ENCODE measurements at regions not wholly inside any gene's neighbourhood (a gene's known extent, or its start where the extent isn't known, plus 50 kb on each side); places are given as distances from the start of the nearest gene placed in this dataset.

DNA sequence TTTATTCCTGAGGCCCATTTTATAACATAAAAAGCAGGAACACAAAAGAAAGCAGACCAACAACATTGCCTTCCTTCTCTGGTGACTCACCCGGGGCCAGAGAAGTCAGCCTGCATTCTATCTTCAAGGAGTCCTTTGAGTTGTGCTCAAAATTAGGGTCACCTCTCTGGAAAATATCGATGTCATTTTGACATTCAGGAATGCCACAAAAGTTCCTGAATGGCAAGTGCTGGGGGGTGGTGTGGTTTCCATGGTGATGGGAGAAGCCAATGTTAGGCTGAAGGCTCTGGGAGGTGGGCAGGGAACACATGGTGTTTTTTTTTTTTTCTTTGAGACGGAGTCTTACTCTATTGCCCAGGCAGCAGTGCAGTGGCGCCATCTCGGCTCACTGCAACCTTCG lies 159.6 kb downstream of the HAPSTR1 start:
- TF ChIP-seq POLR2A (IDR thresholded peaks at IDR 0.05) (no peak), CTCF (IDR thresholded peaks at IDR 0.05 in 4 of 5, conservative IDR thresholded peaks at IDR 0.05 in 1 of 5) (no peak)
